Peyer's patch (tissue), 4 donors: ENCODE measurements at regions not wholly inside any gene's neighbourhood (a gene's known extent, or its start where the extent isn't known, plus 50 kb on each side); places are given as distances from the start of the nearest gene placed in this dataset.

Experiments
- CTCF ChIP-seq, 6 experiments: fragments of 450-650 bp in 4 of 6; fragments of 200-600 bp in 2 of 6; sonication (generic) in 1 of 6; IDR thresholded peaks; one replicate each; pipeline ENCODE4 v1.5.1; 2017 to 2019; ENCODE audit warnings: antibody characterized with exemption in 6 of 6, mild to moderate bottlenecking in 3 of 6, moderate library complexity in 1 of 6
- POLR2A ChIP-seq, 2 donors: fragments of 450-650 bp; IDR thresholded peaks; one replicate each; pipeline ENCODE4 v1.5.1; 2017; ENCODE audit warnings: antibody characterized with exemption in 2 of 2, mild to moderate bottlenecking in 2 of 2, moderate library complexity in 2 of 2

GRCh38 chr13:37274569-37275497 lies 169.4 kb upstream of the CSNK1A1L start:
- TF ChIP-seq CTCF (IDR thresholded peaks at IDR 0.05) (no peak), POLR2A (IDR thresholded peaks at IDR 0.05) (no peak)
